ENCODE measurements at regions not wholly inside any gene's neighbourhood (a gene's known extent, or its start where the extent isn't known, plus 50 kb on each side); places are given as distances from the start of the nearest gene placed in this dataset.

DNA sequence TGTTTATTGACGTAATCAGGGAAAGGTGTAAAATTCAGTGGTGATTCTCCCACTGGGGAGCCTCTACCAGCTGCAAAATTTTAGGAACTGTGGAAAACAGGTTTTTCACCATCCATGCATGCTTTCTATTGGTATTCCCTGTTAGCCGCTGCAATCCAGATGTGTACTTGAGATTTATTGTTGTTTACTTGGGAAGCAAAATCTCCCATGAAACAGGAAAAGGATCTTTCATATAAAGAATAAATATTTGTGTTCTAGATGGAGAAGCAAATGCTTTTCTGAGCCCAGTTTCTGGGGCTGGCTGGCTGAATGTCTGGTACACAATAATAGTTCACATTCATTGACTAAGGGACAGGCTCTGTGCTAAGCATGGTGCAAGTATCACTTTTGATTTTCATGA, 144.6 kb upstream of the RASGRP1 start:
- intact Hi-C loops (cut with DNase I; ENCODE audit: low total_unique reads) = loop anchor here (10.0 kb wide), 1 partner anchor 1046 kb away; no protein-coding TSS in a partner anchor
- no peak for DNase-seq (ENCODE audit: low spot score in 2 of 2)

DNA sequence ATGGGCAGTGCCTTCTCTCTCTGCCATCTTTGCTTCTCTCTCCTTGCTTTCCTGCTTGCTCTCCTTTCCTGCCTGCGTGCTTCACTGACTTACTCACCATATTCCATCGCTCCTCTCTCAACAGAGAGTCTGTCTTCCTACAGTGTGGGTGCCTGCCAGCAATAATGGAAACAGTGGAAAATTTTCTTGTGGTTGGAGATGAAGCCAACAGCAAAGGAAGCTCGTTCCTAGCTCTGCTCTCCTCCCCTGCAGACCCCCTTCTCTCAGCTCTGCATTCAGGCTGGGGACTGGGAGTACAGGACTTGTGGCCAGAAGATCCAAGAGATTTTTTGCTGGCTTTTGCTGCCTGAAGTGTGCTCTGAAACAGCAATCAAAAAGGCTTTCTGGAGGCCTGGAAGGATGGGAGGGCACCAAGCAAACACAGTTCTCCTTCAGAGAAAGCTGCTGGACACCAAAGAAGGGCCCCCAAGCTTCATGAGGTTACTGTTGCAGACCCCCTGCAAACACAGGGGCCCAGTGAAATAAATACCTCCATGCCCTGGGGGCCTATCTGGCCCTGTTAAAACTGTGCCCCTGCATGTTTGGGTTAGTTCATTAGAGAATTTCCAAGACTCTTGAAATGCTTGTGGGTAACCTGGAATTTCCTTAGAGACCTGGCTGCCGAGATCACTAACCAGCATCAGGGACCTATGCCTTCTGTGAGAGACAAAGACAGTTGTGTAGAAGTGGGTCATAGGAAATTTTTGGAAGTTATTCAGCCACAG, 149.9 kb upstream of the RASGRP1 start:
- no peak overlapping the region for H3K4me3 ChIP-seq (ENCODE audit: low read depth, poor library complexity, severe bottlenecking)
- no peak for DNase-seq (ENCODE audit: low spot score in 2 of 2)
- intact Hi-C loops (cut with DNase I; ENCODE audit: low total_unique reads) = no loop called here
- no peak for TF ChIP-seq POLR2A (IDR thresholded peaks at IDR 0.05)
- TF ChIP-seq CTCF (IDR thresholded peaks at IDR 0.05) = no peak
- WGBS, 2 donors = 34% methylated on average over 4 of the region's 4 CpGs

More for the DNA sequence above, 144.6 kb upstream of the RASGRP1 start:
- H3K4me3 ChIP-seq (ENCODE audit: low read depth, poor library complexity, severe bottlenecking) = no peak overlapping the region
- WGBS, 2 donors = 86 to 91% methylated on average over 2 of the region's 2 CpGs
- no peak for TF ChIP-seq POLR2A (IDR thresholded peaks at IDR 0.05)
- TF ChIP-seq CTCF (IDR thresholded peaks at IDR 0.05) = no peak

DNA sequence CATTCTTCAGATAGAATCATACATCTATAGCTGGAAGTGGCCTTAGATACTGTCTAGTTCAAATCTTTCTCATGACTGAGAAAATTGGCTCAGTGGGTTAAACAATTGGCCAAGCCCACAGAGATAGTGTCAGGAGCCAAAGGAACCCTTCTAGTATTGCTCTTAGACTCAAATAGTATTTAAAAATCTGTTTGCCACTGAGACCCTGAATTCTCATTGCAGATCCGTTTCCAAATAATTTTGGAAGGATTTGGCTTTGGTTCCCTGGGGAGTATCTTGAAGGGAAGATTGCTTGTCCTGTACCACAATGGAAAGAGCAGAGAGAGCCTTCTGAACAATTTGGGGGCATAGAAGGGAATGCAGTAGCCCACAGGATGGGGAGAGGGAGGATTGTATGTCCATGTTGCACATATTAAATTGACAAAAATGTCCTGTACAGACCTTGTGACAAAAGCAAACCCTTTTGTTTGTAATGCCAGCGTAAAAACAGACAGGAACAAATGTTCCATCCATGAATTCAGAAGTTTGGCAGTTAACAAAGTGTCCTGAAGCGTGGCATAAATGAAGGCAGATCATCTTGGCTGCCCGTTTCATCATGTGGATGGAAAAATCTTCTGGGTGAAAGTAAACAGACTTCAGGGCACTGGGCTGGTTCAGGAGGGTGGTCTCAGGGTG, 156.4 kb upstream of the RASGRP1 start:
- intact Hi-C loops (cut with DNase I; ENCODE audit: low total_unique reads) = no loop called here
- H3K4me3 ChIP-seq (ENCODE audit: low read depth, poor library complexity, severe bottlenecking) = no peak overlapping the region
- TF ChIP-seq CTCF (IDR thresholded peaks at IDR 0.05) = no peak
- no peak for TF ChIP-seq POLR2A (IDR thresholded peaks at IDR 0.05)
- no peak for DNase-seq (ENCODE audit: low spot score in 2 of 2)
- 74 to 76% methylated on average over 4 of the region's 4 CpGs for WGBS, 2 donors

DNA sequence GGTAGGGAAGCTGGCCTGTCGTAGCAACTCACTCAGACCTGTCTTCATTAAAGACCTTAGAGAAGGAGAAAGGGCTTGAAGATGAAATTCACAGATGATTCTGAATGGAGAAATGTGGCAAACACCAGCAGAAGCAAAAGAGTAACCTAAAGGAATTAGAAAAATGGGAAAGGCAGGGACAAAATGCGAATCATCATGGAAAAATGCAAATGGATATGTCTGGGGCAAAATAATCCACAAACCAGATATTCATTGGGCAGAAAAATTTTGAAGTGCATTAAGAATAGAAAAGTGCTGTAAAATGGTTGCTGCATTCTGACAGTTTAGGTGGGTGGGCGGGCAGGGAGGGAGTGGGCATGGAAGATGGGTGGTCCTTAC, 156.9 kb upstream of the RASGRP1 start:
- intact Hi-C loops (cut with DNase I; ENCODE audit: low total_unique reads) = no loop called here
- no peak for DNase-seq (ENCODE audit: low spot score in 2 of 2)
- no peak overlapping the region for H3K4me3 ChIP-seq (ENCODE audit: low read depth, poor library complexity, severe bottlenecking)
- TF ChIP-seq CTCF (IDR thresholded peaks at IDR 0.05) (no peak), POLR2A (IDR thresholded peaks at IDR 0.05) (no peak)
- 84 to 85% methylated on average over 3 of the region's 3 CpGs for WGBS, 2 donors

DNA sequence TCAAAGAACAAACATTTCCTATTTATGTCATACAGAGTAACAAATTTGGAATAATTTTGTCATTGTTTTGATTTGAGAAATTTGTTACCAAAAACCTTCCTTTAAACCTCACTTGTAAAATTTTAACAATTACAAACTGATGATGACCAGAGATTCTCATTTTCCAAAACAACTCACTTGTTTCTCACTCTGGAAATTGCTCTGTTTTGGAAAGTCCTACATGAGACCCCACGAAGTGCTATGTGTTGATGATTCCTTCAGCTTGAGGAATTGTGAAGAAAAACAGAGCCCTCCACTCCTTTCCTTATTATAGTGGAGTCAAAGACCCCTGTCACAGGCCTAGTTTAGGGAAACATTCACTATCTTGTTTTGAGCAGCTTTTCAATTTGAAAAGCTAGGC, 157.6 kb upstream of the RASGRP1 start:
- WGBS, 2 donors = 86 to 87% methylated on average over 1 of the region's 1 CpG
- H3K4me3 ChIP-seq (ENCODE audit: low read depth, poor library complexity, severe bottlenecking) = no peak overlapping the region
- no peak for DNase-seq (ENCODE audit: low spot score in 2 of 2)
- no peak for TF ChIP-seq CTCF (IDR thresholded peaks at IDR 0.05)
- intact Hi-C loops (cut with DNase I; ENCODE audit: low total_unique reads) = no loop called here

Data from lower leg skin (tissue), 4 donors.